GM21529 (cell line): ENCODE measurements at regions not wholly inside any gene's neighbourhood (a gene's known extent, or its start where the extent isn't known, plus 50 kb on each side); places are given as distances from the start of the nearest gene placed in this dataset.

Source experiments
- ATAC-seq: cut with Tn5 transposase; IDR thresholded peaks from one replicate; pipeline ENCODE4 v1.9.1; 2021; ENCODE audit not compliant: unreplicated experiment

DNA sequence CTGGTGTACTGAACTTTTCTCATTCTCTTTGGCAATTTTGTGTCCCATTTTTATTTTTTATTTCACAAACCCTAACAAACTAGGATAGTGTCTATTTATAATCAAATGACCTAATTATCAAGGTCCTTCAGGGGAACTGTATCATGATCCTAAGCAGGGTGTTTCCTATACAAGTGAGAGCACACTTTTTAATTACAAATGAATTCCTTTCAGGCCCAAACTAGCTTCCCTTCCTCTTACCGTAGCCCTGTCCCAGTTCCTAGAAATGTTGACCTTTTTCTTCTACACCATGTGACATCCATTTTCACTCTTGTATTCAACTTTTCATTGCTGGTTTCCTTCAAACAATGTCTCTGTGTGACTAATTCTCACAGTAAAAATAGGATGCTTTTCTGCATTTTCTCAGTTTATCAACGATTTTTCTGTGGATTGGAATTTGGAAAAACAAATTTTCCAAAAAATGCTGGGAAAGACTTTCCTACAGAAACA lies 411.4 kb downstream of the CCDC91 start:
- no peak for ATAC-seq

- no peak for ATAC-seq
Measured at GRCh38 chr12:28602786-28603185, 412.5 kb downstream of the CCDC91 start.

GRCh38 chr12:28603239-28603638 lies 413.0 kb downstream of the CCDC91 start:
- no peak for ATAC-seq

- no peak for ATAC-seq
Measured at GRCh38 chr12:28603801-28604200, 413.5 kb downstream of the CCDC91 start.

DNA sequence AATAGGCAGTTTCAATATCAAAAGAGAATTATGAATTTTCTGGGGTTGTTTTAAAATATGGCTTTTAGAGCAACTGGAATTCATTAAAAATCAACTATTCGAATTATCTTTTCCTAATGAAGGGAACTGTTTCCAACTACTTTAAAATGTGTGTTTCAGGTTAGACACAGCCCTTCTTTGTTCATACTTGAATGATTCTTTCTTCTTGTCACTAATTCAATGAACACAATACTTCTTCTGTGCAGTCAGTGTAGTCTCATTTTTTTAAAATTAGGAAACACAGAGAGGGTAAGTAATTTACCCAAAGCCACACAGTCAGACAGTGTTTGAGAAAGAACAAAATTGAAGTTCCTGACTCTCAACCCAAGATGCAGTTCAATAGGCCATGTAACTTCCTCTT lies 414.0 kb downstream of the CCDC91 start:
- ATAC-seq: no peak

- no peak for ATAC-seq
Measured at GRCh38 chr12:28606967-28607557, 416.8 kb downstream of the CCDC91 start.

GRCh38 chr12:28610401-28611114 lies 420.3 kb downstream of the CCDC91 start:
- no peak for ATAC-seq

DNA sequence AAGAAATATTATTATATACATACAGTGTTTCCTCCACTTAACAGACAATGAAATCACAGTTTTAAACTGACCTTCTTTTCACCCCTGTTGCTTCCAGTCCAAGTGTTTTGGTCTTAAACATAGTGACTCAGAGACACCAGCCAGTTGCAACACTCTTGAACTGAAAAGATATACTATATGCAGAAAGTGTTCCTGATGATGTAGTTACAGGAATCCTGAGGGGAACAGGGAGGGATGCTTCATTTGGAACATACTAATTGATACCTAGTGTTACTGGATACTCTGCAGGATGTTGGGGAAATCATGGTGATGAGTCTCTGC lies 420.8 kb downstream of the CCDC91 start:
- no peak for ATAC-seq

DNA sequence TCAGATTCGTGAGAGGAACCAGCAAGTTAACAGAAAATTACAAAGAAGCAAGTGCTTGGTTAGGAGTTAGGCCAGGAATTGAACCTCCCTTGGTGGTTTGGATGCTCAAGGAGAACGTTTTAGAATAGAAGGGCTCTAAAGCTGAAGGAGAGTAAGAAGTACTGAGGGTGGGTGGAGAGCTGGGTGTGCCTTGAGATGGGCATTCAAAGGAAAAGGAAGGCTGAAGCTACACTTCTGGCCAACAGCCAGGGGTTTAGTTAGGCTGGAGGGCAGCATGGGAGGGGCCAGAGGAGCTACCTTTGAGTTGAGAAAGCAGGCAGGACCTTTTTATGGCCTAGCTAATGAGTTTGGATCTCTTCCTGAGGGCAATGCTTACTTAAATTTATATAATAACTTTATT lies 421.2 kb downstream of the CCDC91 start:
- ATAC-seq: no peak

- ATAC-seq: no peak
Measured at GRCh38 chr12:28618171-28618570, 427.9 kb downstream of the CCDC91 start.

- ATAC-seq: no peak
Measured at GRCh38 chr12:28618772-28619171, 428.5 kb downstream of the CCDC91 start.

GRCh38 chr12:28620281-28620680 lies 430.0 kb downstream of the CCDC91 start:
- no peak for ATAC-seq

DNA sequence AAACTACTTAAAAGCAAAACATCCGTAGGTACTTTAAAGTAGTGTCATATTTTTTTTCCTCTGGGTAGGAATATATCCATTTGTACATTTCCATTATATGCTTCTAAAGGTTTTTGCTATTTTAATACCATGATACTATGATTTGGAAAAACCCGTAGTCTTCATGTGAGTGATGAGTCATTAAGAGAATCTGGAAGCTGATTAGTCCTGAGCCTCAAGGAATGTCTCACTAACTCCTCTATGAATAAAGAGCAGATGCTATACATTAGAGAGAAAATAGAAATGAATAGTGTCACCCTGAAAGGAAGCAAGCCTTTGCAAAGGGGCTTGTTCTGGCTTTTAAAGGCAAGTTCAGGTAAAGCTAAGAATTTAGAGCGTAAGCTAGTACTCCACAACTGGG lies 432.1 kb downstream of the CCDC91 start:
- ATAC-seq: no peak

- ATAC-seq: no peak
Measured at GRCh38 chr12:28626504-28626903, 436.2 kb downstream of the CCDC91 start.

DNA sequence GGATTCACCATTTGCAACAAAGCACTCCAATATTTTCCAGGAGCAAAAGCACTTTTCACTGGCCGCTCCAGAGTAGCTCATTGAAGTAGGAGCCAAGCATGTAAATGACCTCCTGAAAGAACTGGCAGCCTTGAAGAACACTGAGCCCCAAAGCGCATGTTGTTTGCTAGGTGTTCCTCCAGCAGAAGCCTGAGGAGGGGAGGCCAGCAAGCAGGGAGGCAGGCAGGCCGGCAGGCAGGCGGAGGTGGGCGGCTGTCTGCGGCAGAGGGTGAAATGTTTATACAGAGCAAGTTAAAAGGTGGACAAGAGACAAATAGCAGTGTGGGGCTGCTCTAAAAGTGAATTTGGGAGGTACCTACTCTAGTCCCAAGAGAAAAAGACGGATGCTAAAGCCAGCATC lies 439.4 kb downstream of the CCDC91 start:
- no peak for ATAC-seq

DNA sequence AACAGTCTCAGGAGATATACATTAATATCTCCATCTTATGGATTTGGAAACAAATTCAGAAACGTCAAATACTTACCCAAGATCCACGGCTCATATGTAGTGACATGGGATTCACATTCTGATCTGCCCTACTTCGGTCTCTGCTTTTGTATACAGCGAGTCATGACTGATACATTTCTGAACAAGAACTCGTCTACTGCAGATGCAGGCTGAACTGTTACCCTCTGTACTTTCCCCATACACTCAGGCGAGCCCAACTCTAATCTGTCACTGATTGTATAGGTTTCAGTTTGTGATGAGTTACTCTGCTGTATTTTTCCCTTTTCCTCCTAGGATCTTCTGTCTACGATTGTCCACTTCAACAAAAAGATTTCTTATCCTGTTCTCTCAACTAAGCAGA lies 441.6 kb downstream of the CCDC91 start:
- no peak for ATAC-seq

- no peak for ATAC-seq
Measured at GRCh38 chr12:28640519-28640918, 450.3 kb downstream of the CCDC91 start.

DNA sequence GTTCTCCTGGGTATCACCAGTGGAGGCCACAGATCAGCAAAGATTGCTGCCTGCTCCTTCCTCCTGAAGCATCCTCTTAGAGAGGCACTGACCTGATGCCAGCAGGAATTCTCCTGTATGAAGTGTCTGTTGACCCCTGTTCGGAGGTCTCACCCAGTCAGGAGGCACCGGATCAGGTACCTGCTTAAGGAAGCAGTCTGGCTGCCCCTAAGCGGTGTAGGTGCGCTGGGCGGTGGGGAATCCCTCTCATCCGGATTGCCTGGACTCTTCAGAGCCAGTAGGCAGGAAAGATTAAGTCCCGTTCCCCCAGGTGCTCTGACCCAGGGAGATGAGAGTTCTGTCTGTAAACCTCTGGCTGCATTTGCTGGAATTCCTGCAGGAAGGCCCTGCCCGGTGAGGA lies 455.2 kb downstream of the CCDC91 start:
- ATAC-seq: no peak

GRCh38 chr12:28645891-28646290 lies 455.6 kb downstream of the CCDC91 start:
- no peak for ATAC-seq

DNA sequence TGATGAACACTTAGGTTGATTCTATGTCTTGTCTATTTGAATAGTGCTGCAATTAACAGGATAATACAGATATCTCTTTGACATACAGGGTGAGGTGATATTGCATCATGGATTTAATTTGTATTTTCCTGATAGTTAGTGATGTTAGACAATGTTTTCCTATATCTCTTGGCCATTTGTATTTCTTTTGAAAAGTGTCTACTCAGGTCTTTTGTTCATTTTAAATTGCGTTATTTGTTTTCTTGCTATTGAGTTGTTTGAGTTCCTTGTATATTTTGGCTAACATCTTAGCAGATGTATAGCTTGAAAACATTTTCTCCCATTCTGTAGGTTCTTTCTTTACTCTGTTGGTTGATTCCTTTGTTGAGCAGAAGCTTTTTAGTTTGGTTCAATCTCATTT lies 460.6 kb downstream of the CCDC91 start:
- no peak for ATAC-seq

GRCh38 chr12:28652239-28652638 lies 462.0 kb downstream of the CCDC91 start:
- no peak for ATAC-seq

GRCh38 chr12:28681980-28682379 lies 467.1 kb upstream of the FAR2 start:
- no peak for ATAC-seq

- no peak for ATAC-seq
Measured at GRCh38 chr12:28683366-28683765, 465.7 kb upstream of the FAR2 start.
